GM21360 (cell line): ENCODE measurements at regions not wholly inside any gene's neighbourhood (a gene's known extent, or its start where the extent isn't known, plus 50 kb on each side); places are given as distances from the start of the nearest gene placed in this dataset.
A peak's percentile ranks its signal among the peaks of the same experiment; 100 is the strongest.
"Not testable (repeated sequence)": the region's sequence is repeated elsewhere in the genome, so short reads cannot be mapped to it uniquely, and the experiment has no call there.

Experiments
- ATAC-seq: cut with Tn5 transposase; IDR thresholded peaks from one replicate; pipeline ENCODE4 v1.9.1; 2021; ENCODE audit warnings: mild to moderate bottlenecking, moderate library complexity; ENCODE audit not compliant: unreplicated experiment

- ATAC-seq, result peak; percentile 68
Observed at GRCh38 chr7:20083781-20084180, 133.4 kb downstream of the MACC1 start.

DNA sequence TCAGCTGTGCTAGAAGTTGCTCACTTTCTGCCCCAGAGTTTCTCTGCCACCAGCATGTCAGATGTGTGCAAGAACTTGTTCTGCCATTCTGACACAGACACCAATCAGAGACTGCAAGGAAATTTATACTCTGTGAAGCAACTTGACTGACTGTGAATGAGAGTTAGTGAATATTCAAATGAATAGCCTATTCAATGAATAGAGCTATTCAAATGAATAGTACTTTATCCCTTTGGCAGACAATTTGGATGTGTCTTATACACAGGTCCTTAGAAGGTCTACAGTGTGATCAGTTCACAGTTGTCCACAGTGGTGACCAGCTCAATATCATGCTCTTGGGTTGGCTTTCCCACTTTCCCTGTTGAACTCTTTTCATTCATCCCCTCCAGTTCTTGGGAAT is 138.1 kb downstream of the MACC1 start:
- ATAC-seq, result no peak

DNA sequence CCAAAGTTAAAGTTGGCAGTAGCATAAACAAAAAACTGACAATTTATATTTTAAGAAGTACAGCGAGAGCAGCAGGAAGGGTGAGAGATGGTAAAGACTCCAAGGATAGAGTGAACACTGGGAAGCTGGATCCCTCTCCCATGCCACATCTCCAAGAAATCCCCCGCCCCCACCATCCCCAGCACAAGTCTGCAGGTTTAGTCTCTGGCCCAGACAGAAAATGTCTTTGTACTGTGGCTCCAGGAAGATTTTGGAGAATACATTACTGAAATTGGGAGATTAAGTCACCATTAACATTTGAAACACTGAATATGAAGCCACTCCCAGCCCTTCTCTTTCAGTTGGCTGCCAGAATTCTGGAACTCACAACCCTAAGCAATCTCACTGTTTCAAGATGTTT is 140.3 kb downstream of the MACC1 start:
- no peak for ATAC-seq

DNA sequence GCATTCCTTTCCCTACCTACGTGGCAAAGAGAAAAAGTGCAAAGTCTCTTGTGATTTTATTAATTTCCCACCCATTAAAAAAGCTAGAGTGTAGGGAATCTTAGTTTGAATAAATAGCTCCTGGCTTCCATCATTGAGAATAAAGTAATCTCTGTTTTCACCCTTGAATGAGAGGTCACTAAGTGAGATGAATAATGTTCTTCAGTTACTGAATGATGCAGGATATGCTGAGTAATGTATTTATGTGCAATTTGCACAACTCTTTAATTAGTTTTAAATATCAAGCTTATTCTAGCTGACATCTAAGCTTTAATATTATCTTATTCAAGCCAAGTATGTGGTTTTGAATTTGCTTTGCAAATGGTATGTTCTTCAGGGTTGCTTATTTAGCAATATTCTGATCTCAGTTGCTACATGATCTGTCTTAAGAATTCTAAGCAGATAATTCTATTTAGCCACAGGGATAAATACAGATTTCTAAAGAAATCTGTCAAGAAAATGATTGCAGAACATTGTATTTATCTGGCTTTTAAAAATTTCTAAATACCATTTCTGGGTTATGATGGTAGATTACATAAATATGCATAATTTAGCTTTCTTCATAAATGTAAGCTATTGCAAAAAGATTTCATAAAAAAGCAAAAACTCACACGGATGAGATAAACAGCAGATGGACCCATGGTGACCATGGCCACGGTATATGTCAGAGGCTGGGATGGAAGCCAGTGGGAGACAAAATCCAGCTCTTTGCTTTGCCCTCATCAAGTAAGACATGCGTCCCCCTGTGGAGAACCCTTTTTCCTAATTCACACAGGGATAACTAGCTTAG is 141.0 kb downstream of the MACC1 start:
- no peak for ATAC-seq

GRCh38 chr7:20075440-20075839 is 141.7 kb downstream of the MACC1 start:
- ATAC-seq, result no peak

DNA sequence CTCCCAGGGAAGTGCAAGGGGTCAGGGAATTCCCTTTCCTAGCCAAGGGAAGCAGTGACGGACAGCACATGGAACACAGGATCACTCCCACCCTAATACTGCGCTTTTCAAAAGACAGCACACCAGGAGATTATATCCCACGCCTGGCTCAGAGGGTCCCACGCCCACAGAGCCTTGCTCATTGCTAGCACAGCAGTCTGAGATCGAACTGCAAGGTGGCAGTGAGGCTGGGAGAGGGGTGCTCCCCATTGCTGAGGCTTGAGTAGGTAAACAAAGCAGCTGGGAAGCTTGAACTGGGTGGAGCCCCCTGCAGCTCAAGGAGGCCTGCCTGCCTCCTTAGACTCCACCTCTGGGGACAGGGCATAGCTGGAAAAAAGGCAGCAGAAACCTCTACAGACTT is 149.2 kb downstream of the MACC1 start:
- not testable (repeated sequence) for ATAC-seq

- peak; percentile 100 for ATAC-seq
Observed at GRCh38 chr7:20064974-20065862, 152.0 kb downstream of the MACC1 start.

DNA sequence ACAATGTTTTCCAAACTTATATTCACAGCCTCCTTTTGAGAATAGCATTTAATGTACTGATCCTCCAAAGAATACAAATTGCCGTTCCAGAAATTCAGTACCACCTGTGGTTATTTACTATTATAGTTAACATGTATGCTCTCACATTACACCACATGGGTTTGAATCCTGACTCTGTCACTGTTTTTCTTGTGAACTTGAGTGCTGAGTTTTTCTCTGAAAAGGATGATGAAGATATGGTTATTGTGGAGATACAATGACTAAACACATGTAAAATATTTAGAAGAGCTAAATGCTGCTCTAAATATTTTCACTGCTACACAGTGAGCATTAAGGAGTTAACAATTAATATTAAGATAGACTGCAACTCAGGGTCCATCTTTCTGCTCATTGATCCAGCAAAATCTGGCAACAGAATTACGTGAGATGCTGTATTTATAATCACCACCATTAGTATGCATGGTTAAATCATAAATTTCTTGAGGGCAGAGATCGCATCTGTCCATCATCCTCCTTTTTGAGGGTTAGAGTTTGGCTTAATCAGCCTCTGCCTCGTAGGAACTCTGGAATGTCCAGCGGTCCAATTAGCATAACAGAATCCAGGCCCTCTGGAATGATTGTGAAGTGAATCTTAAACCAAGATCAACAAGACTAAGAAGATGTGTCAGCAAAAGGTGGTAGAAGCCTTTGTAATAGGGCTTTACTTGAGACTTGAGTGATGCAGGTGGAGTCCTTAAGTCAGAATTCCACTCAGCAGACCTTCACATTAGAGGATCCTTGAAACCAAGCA is 152.8 kb downstream of the MACC1 start:
- ATAC-seq, result no peak

GRCh38 chr7:20063644-20064043 is 153.5 kb downstream of the MACC1 start:
- no peak for ATAC-seq

DNA sequence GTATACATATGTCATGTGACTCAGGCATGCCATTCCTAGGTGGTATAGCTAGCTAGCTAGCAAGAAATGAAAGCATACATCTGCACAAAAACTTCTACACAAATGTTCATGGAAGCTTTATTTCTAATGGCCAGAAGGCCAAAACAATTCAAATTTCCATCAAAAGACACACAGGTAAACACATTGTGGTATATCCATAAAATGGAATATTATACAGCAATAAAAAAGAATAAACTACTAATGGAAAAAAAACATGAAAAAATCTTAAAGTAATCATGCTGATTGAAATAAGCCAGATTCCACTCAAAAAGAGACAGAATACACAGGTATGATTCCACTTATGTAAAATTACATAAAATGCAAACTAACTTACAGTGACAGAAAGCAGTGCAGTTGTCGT is 154.3 kb downstream of the MACC1 start:
- no peak for ATAC-seq

GRCh38 chr7:20053334-20054104 is 163.7 kb downstream of the MACC1 start:
- no peak for ATAC-seq

DNA sequence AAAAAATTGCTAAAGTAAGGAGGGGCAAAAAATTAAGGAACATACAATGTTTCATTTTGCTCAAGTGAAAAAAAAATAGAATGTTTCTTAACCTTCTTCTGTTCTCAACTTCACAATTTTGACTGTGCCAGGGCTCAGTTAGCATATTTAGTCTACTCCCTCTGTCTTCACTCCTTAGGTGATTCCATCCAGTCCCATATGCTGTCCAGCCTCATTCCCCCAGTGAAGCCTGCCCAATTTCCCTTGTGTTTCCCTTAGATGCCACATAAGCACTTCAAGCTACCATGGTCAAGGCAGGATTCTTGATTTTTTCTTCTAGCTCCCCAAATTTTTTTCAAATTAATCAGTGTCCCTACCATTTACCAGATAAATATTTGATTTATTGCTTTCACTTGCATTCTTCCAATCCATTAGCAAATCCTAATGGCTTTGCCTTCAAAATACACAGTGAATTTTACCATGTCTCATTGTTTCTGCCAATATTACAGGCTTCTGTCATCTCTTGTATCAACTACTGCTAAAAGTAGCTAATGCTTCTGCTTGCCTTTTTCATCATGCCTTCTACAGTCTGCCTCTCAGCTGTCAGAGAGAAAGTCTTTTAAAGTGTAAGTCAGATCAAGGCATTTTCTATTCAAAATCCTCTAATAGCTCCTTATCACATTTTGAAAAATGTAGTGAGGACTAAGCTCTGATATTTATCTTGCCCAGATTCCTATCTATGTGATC is 166.8 kb downstream of the MACC1 start:
- ATAC-seq, result no peak

- ATAC-seq, result no peak
Observed at GRCh38 chr7:20038676-20039075, 178.5 kb downstream of the MACC1 start.

GRCh38 chr7:20035279-20035875 is 181.8 kb downstream of the MACC1 start:
- no peak for ATAC-seq

DNA sequence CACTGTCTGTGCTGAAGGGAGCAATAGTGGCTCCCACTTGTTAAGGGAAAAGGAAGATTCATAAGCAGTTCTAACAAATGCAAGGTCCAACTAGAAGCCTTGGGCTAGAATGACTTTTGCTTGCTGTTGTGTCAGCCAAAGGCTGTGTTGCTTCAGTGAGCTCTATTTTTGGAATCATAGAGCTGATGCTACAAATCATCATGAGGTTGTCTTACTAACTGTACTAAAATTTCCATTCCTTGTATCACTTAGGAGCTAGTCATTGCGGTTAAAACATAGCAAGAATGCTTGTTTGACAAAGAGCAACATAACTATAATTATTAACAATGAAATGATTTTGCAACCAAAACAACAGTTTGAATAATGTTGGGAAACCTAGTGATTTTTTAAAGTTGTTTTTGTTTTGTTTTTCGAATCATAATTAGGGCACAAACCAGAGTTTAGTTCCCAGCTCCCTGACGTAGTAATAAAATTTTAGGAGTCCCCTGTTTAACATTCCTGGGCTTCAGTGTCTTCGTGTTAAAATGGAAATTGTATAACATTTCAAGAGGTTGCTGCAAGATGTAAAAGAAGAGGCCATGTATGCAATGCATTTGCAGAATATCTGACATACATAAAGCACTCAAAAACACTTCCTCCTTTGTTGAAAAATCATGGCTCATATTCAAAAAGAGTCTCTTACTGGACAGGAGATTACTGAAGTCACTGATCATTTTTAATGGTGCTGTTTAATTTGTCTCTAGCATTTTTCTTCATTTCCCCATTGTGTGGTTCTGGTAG is 183.4 kb downstream of the MACC1 start:
- ATAC-seq, result no peak

DNA sequence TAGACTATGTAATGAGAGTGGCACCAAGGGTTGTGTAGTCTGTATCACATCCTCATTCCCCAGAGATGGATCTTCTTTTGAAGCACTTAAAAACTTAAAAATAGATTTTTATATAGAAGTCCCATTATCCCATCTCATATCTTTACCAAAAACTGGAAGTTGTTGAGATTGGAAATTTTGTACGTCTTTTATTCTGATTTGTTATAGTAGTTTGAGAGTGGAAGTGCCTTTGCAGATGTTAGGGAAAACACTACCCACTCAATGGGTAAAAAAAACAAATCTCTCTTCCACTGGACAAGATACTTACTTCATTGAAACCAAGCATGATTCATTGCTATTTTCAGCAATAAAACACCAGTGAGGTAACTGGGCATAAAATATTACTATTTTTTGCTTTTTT is 184.4 kb downstream of the MACC1 start:
- ATAC-seq, result no peak

GRCh38 chr7:20030915-20031362 is 186.2 kb downstream of the MACC1 start:
- peak; percentile 53 for ATAC-seq

DNA sequence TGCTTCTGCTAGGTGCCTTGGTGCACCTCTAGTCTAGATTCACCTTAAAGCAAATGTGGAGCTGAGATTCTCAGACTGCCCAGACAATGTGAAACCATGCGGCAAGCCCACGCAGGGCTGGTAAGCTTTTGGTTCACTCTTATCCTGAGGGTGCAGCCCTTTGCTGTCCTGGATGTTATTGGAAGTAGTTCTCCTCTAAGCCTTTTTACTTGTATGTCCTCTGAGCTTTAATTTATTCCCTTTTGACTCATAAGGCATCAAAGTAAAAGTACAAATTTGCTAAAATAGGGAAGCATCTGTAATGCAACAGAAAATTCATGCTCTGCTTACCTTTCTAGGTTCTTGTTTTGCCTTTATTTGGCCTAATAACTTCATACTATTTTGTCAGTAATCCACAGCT is 186.8 kb downstream of the MACC1 start:
- ATAC-seq, result peak; percentile 85

GRCh38 chr7:20026762-20027161 is 190.4 kb downstream of the MACC1 start:
- no peak for ATAC-seq
